NCI-H82 treated with DMSO at 0.1 percent for 48 hours (cell line): ENCODE measurements at regions not wholly inside any gene's neighbourhood (a gene's known extent, or its start where the extent isn't known, plus 50 kb on each side); places are given as distances from the start of the nearest gene placed in this dataset.
"Not testable (repeated sequence)": the region's sequence is repeated elsewhere in the genome, so short reads cannot be mapped to it uniquely, and the experiment has no call there.

ENCODE experiments used
- DNase-seq: peaks from one replicate; lab custom pipeline; 2025; ENCODE audit not compliant: unreplicated experiment; lab: John Stamatoyannopoulos, UW

DNA sequence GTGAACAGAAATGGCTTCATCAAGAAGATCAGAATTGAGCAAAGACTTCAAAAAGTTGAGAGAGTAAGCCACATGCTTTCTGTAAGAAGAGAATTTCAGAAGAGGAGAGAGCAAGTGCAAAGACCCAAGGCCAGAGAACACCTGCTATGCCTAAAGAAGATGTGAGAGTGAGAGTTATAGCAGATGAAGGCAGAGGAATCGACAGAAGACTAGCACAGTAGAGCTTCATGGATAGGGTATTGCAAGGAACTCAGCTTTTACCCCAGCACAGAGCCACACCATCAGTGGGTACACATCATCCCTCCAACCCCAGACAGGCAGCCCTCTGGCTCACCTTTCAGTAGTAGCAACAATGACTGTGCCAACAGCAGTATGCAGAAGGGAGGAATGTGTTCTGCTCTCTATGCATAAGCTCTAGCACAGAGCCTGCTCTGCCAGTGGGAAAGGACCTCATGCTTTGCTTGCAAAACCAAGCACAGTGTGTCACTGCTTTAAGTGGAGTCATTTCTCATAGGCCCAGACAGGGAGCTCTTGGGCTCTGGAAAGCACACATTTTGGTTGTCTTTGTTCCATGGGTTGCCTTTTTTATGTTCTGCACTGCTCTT is 318.6 kb downstream of the NAF1 start:
- no peak for DNase-seq

- no peak for DNase-seq
Observed at GRCh38 chr4:162841753-162842152, 324.9 kb downstream of the NAF1 start.

- no peak for DNase-seq
Observed at GRCh38 chr4:162839814-162840213, 326.9 kb downstream of the NAF1 start.

GRCh38 chr4:162838671-162839070 is 328.0 kb downstream of the NAF1 start:
- DNase-seq: no peak

GRCh38 chr4:162837679-162838078 is 329.0 kb downstream of the NAF1 start:
- no peak for DNase-seq

- DNase-seq: no peak
Observed at GRCh38 chr4:162837241-162837640, 329.4 kb downstream of the NAF1 start.

GRCh38 chr4:162836773-162837172 is 329.9 kb downstream of the NAF1 start:
- DNase-seq: no peak

DNA sequence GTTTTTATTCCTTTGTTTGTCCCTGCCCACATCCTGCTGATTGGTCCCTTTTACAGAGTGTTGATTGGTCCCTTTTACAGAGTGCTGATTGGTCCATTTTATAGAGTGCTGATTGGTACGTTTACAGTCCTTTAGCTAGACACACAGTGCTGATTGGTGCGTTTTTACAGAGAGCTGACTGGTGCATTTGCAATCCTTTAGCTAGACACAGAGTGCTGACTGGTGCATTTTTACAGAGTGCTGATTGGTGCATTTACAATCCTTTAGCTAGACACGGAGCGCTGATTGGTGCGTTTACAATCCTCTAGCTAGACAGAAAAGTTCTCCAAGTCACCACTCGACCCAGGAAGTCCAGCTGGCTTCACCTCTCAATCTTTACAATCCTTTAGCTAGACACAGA is 330.4 kb downstream of the NAF1 start:
- not testable (repeated sequence) for DNase-seq

DNA sequence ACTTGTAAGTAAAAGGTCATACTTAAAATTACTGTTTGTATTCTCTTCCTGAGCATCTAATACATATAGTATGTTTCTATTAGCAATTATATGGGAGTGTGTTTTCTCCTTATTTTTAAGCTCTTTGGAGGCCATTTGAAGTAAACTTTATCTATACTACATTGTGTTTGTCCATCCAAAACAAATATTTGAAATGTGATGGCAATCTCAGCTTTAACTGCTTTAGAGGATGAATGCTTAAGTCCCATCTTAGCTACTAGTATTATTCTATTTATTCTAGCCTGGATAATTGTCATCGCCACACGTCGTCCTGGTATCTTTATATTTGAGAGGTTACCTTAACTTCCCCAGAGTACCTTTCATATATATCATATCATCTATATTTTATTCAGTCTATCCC is 335.8 kb downstream of the NAF1 start:
- no peak for DNase-seq

- not testable (repeated sequence) for DNase-seq
Observed at GRCh38 chr4:162817374-162817773, 349.3 kb downstream of the NAF1 start.

DNA sequence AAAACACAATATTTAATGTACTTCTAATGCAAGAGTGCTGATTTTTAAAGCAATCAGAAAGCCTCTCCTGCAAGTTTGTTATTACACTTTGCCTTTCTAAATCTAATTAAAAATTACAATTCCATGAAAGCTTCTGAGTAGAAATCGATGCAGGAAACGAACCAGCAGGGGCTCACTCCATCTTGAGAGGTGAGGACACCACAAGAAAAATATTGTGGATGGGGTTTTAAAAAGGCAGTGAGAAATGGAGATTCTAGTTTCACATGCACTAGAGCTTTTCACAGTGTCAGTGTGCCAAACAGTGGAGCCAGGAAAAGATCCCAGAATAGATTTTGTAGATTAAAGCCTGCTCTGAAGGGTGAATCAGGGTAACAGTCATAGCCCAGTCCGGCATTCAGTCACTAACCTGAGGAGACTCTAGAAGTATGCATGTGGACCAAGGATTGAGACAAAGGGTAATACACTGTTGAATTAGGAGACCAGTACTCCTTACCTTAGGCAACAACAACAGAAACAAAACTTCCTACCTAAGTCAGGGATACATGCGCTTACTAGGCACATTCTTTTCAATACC is 362.3 kb downstream of the NAF1 start:
- DNase-seq: no peak

DNA sequence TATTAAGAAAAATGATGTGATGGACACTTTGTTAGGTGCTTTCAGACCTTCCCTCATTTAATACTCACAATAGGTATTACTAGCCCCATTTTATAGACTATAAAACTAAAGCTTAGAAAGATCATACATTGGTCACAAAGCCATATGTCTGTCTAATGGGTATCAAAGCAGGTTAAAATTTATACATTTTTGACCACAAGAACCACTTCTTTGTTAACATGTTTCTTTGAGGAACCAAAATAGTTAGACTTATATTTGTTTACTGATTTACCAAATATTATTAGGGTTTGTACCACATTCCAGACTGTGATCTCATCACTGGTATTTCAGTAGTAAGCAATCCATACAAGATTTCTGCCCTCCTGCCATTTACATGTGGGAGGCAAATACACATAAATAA is 363.3 kb downstream of the NAF1 start:
- no peak for DNase-seq

DNA sequence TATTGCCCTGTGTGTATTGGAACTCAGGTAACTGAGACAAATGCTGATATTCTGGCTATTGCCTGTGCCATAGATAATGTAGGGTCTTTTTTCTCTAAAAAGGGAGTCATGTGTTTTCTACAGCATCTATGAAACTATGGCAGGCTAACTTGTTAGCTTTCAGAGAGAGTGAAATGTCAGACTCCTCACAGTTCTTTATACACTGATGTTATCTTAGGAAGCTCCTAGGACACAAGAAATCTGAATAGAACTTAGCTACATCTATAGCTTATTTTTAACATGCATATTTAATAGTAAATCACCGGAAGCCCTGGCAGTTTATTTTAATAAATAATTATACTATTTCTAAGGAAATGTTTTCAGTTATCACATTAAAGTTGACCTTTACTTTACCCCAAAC is 369.6 kb downstream of the NAF1 start:
- DNase-seq: no peak

DNA sequence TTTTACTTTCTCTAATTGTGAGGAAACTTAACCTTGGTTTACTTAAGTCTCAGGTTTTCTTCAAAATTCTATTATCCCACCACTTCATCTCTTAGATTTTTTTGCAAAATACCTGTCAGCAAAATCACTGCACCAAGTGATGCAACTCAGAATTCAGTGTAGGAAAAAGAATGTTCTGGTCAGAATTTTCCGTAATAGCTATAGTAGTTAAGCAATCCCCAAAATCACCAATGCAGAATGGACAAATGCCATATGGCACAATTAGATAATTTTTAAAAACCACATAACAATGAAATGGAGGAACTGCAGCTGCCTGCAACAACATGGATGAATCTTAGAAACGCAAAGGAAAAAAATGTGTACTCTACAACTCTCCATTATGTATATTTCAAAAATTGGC is 373.1 kb downstream of the NAF1 start:
- DNase-seq: no peak

- no peak for DNase-seq
Observed at GRCh38 chr4:162793004-162793403, 373.7 kb downstream of the NAF1 start.

DNA sequence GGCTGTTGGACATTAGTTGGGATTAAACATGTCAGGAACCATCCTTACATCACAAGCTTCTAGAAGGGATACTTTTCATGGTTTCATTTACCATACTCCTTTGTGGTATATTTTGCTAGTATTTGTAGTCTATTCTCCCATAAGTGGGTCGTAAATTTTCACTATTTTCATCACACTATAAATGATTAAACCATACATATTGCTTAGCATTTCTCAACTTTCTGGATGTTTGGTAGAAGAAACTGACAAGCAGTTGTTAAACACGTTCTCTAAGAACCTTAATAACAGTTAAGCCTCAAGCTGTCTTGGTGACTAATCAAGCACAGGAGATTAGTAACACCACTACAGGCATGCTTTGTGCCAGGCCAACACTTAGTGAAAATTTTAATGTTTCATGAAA is 375.5 kb downstream of the NAF1 start:
- peak; percentile 34 for DNase-seq

DNA sequence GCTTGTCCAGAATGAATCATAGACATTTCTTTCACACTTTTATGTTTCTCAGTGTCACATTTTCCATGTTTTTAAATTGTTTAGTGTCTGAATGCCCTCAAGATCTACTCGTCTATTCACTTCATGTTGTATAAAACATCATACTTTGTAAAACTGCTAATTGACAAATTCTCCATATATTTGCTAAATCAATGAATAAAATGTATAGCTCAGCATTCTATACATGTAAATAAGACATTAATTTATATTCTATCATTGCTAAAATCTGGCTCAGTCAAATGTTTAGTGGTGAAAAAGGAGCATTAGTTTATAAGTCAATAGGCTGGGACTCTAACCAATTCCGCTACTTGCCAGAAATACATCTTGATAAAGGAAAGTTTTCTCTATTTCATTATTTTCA is 379.6 kb downstream of the NAF1 start:
- DNase-seq: no peak

GRCh38 chr4:162782778-162783525 is 383.7 kb downstream of the NAF1 start:
- no peak for DNase-seq

DNA sequence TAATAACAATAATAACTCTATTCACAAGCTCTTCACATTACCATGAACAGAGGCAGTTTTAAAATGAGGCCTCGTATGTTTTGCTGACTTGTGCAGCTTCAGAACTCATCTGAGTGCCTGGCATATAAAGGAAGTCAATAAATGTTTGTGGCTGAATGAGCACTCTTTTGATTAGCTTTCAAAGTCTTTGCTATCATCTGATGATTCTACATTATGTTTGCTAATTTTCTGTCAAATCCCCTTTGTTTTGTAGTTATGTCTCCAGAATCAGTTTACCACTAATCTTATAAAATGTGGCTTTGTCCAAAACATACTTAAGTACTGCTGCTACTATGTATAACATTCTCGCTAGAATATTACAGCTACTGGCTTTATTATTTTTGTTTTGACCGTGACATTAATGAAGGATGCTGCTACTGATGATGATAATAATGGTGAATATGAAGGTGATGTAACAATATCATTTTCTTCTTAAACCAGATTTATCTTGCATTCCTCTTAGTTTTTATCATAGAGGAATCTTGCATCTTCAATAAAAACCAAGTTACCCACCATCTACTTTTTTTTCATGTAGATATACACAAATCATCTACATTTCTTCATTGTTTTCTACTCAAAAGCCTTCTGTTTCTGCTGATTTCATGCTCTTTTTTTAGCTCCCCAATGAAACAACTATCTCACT is 384.5 kb downstream of the NAF1 start:
- no peak for DNase-seq

- no peak for DNase-seq
Observed at GRCh38 chr4:162770761-162771490, 395.8 kb downstream of the NAF1 start.

GRCh38 chr4:162767083-162767482 is 399.6 kb downstream of the NAF1 start:
- no peak for DNase-seq
